Kidney epithelial cell (primary cell): ENCODE measurements at regions not wholly inside any gene's neighbourhood (a gene's known extent, or its start where the extent isn't known, plus 50 kb on each side); places are given as distances from the start of the nearest gene placed in this dataset.
"Not testable (repeated sequence)": the region's sequence is repeated elsewhere in the genome, so short reads cannot be mapped to it uniquely, and the experiment has no call there.

Experiments
- DNase-seq: peaks from one replicate; pipeline ENCODE4 v3.0.0-alpha.2; 2010; ENCODE audit warnings: low read depth
- H3K27me3 ChIP-seq: 2 replicates; pipeline ENCODE4 v1.6.0; 2011; ENCODE audit warnings: low read length; ENCODE audit not compliant: control insufficient read depth, insufficient read depth
- H3K36me3 ChIP-seq: 2 replicates; pipeline ENCODE4 v1.5.1; 2011; ENCODE audit warnings: low read length; ENCODE audit not compliant: control insufficient read depth, insufficient read depth
- H3K4me3 ChIP-seq: 2 replicates; pipeline ENCODE4 v1.5.1; 2011; ENCODE audit warnings: low read depth, mild to moderate bottlenecking, control low read depth, low read length
- TF ChIP-seq, protein P1 (sequence below): IDR thresholded peaks from 2 replicates; pipeline ENCODE4 v1.5.1; 2011; ENCODE audit warnings: mild to moderate bottlenecking, moderate library complexity, low read length, control low read depth, inconsistent platforms; ENCODE audit not compliant: insufficient read depth, poor library complexity, severe bottlenecking

GRCh38 chr3:147161833-147162232 lies 244.5 kb downstream of the ZIC4 start:
- DNase-seq, result no peak
- TF ChIP-seq, protein P1, sequence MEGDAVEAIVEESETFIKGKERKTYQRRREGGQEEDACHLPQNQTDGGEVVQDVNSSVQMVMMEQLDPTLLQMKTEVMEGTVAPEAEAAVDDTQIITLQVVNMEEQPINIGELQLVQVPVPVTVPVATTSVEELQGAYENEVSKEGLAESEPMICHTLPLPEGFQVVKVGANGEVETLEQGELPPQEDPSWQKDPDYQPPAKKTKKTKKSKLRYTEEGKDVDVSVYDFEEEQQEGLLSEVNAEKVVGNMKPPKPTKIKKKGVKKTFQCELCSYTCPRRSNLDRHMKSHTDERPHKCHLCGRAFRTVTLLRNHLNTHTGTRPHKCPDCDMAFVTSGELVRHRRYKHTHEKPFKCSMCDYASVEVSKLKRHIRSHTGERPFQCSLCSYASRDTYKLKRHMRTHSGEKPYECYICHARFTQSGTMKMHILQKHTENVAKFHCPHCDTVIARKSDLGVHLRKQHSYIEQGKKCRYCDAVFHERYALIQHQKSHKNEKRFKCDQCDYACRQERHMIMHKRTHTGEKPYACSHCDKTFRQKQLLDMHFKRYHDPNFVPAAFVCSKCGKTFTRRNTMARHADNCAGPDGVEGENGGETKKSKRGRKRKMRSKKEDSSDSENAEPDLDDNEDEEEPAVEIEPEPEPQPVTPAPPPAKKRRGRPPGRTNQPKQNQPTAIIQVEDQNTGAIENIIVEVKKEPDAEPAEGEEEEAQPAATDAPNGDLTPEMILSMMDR, result no peak
- no peak overlapping the region for H3K4me3 ChIP-seq
- H3K27me3 ChIP-seq, result no peaks in the 10 kb centered on the region
- no peaks in the 10 kb centered on the region for H3K36me3 ChIP-seq

GRCh38 chr3:147160984-147161383 lies 245.4 kb downstream of the ZIC4 start:
- H3K36me3 ChIP-seq, result no peaks in the 10 kb centered on the region
- TF ChIP-seq, protein P1, result no peak
- DNase-seq, result no peak
- H3K4me3 ChIP-seq, result no peak overlapping the region
- H3K27me3 ChIP-seq, result no peaks in the 10 kb centered on the region

- no peaks in the 10 kb centered on the region for H3K27me3 ChIP-seq
- no peak overlapping the region for H3K4me3 ChIP-seq
- no peak for DNase-seq
- H3K36me3 ChIP-seq, result no peaks in the 10 kb centered on the region
- TF ChIP-seq, protein P1, result no peak
These were observed 247.2 kb downstream of the ZIC4 start for GRCh38 chr3:147159141-147159540.

DNA sequence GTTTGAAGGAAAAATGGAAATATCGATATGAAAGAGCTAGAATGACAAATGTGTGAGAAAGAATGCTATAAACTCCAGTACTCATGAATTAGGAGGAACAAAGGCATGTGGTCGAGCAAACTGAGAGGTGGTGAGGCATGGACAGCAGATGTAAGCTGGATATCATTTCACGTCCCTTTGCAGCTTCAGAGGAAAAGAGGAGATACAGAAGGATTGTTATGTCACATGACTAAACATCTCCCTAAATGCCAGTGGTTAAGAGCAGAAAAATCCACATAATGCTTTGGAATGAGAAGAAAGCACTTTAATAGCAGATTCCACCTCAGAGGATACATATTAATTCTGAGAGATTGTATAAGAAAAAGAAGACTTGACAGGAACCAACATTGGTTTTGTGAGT lies 248.7 kb downstream of the ZIC4 start:
- Histone ChIP-seq H3K27me3 (no peaks in the 10 kb centered on the region), H3K4me3 (no peak overlapping the region), H3K36me3 (no peaks in the 10 kb centered on the region)
- TF ChIP-seq, protein P1, result no peak
- no peak for DNase-seq

GRCh38 chr3:147154988-147155387 lies 251.4 kb downstream of the ZIC4 start:
- not testable (repeated sequence) for H3K27me3 ChIP-seq, H3K36me3 ChIP-seq, H3K4me3 ChIP-seq, DNase-seq

- no peak for DNase-seq
These were observed 252.4 kb downstream of the ZIC4 start for GRCh38 chr3:147153830-147154539.

More at GRCh38 chr3:147153830-147154539, 252.4 kb downstream of the ZIC4 start:
- TF ChIP-seq, protein P1, result no peak
- Histone ChIP-seq H3K27me3 (no peaks in the 10 kb centered on the region), H3K36me3 (no peaks in the 10 kb centered on the region), H3K4me3 (no peak overlapping the region)
